GM13976 (cell line): ENCODE measurements at regions not wholly inside any gene's neighbourhood (a gene's known extent, or its start where the extent isn't known, plus 50 kb on each side); places are given as distances from the start of the nearest gene placed in this dataset.

Source experiments
- DNase-seq: peaks from one replicate; pipeline ENCODE4 v3.0.0; 2012; ENCODE audit warnings: low spot score
- CTCF ChIP-seq: IDR thresholded peaks from 2 replicates; pipeline ENCODE4 v1.5.1; 2012; ENCODE audit warnings: borderline replicate concordance, mild to moderate bottlenecking; ENCODE audit not compliant: insufficient read depth; ENCODE audit errors: extremely low read depth, missing control alignments, control extremely low read depth
- in situ Hi-C: fragments of 300-500 bp; cut with MboI; formaldehyde crosslinking; loops from one replicate; pipeline ENCODE4 v1.12.0; 2022; ENCODE audit warnings: low sequenced_read_pairs, mixed read lengths, inconsistent platforms; ENCODE audit not compliant: unreplicated experiment

DNA sequence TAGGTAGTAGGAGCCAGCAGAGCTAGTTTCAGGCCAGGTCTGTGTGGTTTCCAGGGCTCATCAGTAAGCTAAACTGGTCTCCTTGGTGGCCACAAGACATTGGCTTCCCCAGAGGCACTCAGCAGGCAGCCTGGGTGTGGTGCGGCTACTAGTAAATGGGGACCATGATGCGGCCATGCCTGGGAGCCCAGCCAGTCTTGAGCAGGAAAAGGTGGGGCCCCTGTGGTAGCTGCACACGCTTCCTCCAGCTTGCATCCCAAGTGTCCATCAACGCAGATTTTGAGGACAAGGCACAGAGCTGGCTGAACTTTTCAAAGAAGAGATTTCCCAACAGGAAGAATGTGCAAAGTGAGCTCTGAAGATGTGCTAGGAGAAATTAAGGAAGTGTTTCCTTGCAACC, 107.4 kb upstream of the NAA20 start:
- TF ChIP-seq CTCF = no peak
- no peak for DNase-seq
- in situ Hi-C loops = no loop called here

DNA sequence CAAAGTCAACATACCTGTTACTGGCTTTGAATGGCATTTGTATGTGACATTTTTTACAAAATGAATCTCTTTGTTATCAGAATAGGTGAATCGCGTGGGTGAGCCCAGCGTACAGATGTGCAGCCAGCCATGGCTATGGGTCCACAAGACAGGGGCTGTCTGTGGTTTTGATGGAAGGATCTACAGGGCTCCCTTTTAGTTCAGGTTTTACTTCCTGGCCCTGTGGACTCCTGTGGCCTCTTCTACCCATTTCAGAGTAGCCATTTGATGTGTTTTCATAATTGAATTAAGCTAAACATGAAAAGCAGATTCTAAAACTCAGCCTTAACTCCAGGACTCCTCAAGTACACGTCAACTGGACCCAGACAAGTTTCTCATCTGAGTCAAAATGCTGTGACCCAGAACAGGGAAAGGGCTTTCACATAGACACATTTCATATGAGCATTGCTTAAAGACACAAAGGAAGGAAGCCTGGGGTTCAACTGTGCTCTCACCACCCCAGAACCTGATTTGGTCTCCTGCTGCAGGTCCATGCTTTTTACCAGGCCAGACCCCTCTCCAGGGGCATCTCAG, 105.3 kb upstream of the NAA20 start:
- TF ChIP-seq CTCF = no peak
- DNase-seq = peak; percentile 60
- in situ Hi-C loops = no loop called here

GRCh38 chr20:19913349-19913748, 103.8 kb upstream of the NAA20 start:
- no peak for TF ChIP-seq CTCF
- in situ Hi-C loops = no loop called here
- DNase-seq = no peak

- no peak for TF ChIP-seq CTCF
- DNase-seq = no peak
- in situ Hi-C loops = no loop called here
These were observed 103.1 kb upstream of the NAA20 start for GRCh38 chr20:19913927-19914614.

DNA sequence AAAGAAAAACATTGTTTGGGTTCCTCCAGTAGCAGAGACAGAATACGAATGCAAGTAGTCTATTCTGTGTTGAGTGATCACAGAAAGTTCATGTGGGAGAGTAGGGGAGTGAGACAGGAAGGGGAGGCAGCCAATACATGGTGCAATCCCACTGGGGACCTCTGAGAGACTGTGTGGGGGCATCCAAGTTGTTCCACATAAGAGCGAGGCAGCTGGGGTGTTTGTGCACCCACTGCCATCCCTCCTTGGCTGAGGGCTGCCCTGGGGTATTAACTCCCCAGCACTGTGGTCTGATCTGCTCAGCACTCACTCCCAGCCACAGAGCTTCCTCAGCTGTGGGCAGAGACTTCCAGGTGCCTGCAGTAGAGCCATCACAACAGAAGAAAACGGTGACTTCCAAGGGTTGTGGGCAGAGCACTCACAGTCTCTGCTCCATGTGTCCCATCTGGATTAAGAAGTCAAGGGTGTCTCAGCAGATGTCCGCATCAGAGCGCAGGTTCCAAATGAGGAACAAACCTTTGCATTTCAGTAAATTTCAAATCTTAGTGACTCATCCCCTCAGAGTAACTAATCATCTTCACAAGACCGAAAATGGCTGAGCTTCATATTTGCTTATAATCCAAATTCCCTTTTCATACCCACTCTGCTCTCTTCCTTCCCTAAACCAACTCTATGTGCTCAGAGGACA, 101.9 kb upstream of the NAA20 start:
- TF ChIP-seq CTCF = no peak
- in situ Hi-C loops = no loop called here

GRCh38 chr20:19916531-19917485, 100.4 kb upstream of the NAA20 start:
- no peak for DNase-seq
- TF ChIP-seq CTCF = no peak
- in situ Hi-C loops = no loop called here

More for the DNA sequence above, 101.9 kb upstream of the NAA20 start:
- no peak for DNase-seq
